Right lobe of liver (tissue), 4 donors: ENCODE measurements at regions not wholly inside any gene's neighbourhood (a gene's known extent, or its start where the extent isn't known, plus 50 kb on each side); places are given as distances from the start of the nearest gene placed in this dataset.

Experiments
- CTCF ChIP-seq, 4 donors: fragments of 200-600 bp in 3 of 4; fragments of 450-650 bp in 1 of 4; IDR thresholded peaks; one replicate each; pipeline versions ENCODE4 v1.5.1 to v1.8.0; 2016 to 2022; ENCODE audit warnings: antibody characterized with exemption in 4 of 4, mild to moderate bottlenecking in 2 of 4
- POLR2A ChIP-seq: fragments of 450-650 bp; IDR thresholded peaks from one replicate; pipeline ENCODE4 v1.6.1; 2017; ENCODE audit warnings: antibody characterized with exemption, mild to moderate bottlenecking
- donor health status: DM: no; HTN: no; CAD: no.
- donor health status: DM: no; HTN: no; CAD: no.
- donor health status: DM: no; HTN: yes; CAD: no.

GRCh38 chr13:58165617-58166016, 534.1 kb downstream of the PCDH17 start:
- TF ChIP-seq CTCF (IDR thresholded peaks at IDR 0.05) (no peak), POLR2A (no peak)
